ENCODE measurements at regions not wholly inside any gene's neighbourhood (a gene's known extent, or its start where the extent isn't known, plus 50 kb on each side); places are given as distances from the start of the nearest gene placed in this dataset.
A peak's percentile ranks its signal among the peaks of the same experiment; 100 is the strongest.

GRCh38 chrX:39175418-39176057 is 374.3 kb downstream of the MID1IP1 start:
- no peak for DNase-seq

DNA sequence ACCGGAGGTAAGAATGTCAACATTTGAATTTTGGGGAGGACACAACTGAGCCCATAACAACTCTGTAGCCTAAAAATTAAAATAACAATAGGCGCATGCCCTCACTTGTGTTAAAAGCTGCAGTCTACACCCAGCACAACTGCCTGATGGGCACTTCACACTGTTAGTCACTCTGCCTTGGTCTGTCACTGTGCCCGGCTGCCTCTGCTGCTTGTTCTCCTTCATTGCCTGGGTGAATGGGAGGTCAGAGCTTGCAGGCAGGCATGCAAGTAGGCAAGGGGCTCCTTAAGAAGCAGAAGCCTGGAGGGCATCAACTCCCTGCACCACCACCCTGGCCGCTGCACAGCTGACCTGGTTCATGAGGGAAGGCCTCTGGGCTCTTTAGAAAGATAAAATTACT is 374.8 kb downstream of the MID1IP1 start:
- no peak for DNase-seq

- no peak for DNase-seq
Measured at GRCh38 chrX:39189431-39189830, 388.2 kb downstream of the MID1IP1 start.

- DNase-seq: no peak
Measured at GRCh38 chrX:39194673-39195072, 393.4 kb downstream of the MID1IP1 start.

DNA sequence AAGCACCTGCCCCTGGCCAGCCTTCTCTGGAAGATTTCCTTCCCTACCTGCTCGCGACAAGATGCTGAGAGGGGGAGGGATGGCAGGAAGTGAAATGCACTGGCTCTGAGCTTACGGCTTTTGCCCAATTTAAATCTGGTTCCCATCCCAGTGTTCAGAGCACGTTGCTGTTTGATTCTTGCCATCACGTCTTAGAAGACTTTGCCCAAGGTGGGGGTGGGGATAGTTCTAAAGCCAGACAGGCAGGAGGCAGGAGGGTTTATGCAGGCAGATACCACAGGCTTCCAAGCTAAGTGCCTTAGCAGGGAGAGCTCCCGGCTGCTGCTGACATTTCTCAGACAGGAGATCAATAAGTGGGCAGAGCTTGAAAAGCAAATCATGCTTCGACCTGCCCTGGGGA is 393.9 kb downstream of the MID1IP1 start:
- DNase-seq: no peak

- peak; percentile 87 for DNase-seq
Measured at GRCh38 chrX:39196192-39197102, 395.2 kb downstream of the MID1IP1 start.

- no peak for DNase-seq
Measured at GRCh38 chrX:39199429-39199828, 398.2 kb downstream of the MID1IP1 start.

DNA sequence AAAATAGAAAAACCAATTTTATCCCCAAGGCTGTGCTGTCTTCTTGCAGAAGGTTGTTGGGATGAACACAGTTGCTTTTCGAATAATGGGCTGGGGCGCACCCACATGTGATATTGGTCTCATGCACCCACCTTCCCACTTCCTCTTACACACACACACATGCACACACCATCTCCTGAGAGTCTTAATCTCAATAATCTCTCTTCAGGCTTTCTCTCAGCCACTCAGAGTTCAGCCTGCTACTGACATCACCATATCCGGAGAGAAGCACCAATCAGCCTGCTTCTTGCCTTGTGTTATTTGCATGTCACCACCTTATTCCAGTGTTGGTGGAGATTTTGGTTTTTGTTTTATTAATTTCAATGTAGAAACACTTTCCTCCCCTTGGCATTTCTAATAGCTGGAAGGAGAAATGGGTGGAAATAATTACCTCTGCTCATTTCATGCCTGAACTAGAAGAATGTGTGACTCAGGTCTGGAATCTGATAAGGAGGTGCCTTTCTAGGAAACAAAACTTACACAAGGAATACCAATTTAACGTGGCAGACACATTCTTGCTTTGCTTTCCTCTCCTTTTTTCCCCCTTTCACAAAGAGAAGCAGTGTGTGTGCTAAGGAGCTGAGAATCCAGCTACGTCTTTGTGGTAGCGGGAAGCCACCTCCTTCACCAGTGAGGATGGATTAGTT is 400.2 kb downstream of the MID1IP1 start:
- DNase-seq: peak; percentile 16

GRCh38 chrX:39202641-39203040 is 401.4 kb downstream of the MID1IP1 start:
- no peak for DNase-seq

- DNase-seq: no peak
Measured at GRCh38 chrX:39203427-39203826, 402.2 kb downstream of the MID1IP1 start.

- DNase-seq: no peak
Measured at GRCh38 chrX:39204353-39204752, 403.1 kb downstream of the MID1IP1 start.

GRCh38 chrX:39204945-39205344 is 403.7 kb downstream of the MID1IP1 start:
- no peak for DNase-seq

DNA sequence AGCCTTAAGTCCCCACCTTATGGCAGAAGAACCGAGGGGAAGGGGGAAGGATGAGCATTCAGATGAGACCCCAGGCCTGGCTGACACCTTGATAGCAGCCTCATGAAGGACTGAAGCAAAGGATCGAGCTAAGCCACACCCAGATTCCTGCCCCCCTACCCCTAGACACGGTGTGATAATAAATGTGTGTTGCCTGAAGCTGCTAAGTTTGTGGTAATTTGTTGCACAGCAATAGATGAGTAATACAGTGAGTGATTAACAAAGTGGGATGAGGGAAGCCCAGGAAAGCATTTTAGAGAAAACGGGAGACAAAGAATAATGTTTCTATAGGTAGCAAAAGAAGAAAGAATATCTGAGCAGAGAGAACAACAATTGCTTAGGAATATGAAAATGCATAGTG is 404.2 kb downstream of the MID1IP1 start:
- peak; percentile 1 for DNase-seq

DNA sequence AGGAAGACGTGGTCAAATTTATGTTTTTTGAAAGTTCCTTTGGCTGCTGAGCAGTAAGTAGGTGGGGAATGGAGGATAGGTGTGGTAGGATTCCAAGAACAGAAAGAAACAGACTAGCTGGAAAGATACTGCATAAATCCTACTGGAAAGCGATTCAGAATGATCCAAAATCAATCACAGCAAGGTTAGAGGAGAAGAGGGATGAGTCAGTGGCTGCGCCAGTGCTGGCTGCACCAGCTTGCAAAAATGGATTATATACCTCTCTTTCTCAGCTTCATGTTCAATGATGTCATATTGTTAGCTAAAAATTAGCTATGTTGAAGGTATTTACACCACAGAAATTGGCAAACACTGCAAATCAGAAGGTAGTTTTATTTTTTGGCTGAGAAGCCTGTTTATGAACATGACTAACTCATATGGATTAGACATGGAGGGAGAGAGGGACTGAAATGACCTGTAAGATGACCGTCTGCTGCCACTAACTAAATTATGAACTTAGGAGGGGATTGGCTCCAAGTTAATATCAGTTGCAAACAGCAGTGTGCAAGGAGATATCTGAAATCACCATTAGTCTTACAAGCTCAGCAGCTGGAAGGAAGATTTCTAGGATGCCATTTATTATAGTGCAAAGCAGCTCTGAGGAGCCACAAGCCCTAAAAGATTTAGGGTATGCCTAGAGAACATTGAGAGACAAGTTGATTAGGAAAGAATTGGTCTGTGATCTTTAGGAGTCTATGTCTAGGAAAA is 405.3 kb downstream of the MID1IP1 start:
- DNase-seq: no peak

DNA sequence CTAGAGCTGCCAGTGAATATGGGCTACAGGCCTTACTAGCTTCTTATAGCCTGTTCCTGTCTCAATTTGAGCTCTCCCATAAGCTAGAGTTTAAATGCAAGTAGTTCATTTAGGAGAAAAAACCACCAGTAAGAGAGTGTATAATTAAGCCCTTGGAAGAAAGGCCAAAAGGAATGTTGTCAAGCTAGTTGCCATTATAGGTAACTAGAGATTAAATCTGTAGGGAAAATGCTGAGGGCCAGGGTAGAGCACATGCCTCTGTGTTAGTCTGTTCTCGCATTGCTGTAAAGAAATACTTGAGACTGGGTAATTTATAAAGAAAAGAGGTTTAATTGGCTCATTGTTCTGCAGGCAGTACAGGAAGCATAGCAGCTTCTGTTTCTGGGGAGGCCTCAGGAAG is 410.2 kb downstream of the MID1IP1 start:
- DNase-seq: no peak

- no peak for DNase-seq
Measured at GRCh38 chrX:39212456-39212855, 411.2 kb downstream of the MID1IP1 start.

- no peak for DNase-seq
Measured at GRCh38 chrX:39214387-39215126, 413.3 kb downstream of the MID1IP1 start.

DNA sequence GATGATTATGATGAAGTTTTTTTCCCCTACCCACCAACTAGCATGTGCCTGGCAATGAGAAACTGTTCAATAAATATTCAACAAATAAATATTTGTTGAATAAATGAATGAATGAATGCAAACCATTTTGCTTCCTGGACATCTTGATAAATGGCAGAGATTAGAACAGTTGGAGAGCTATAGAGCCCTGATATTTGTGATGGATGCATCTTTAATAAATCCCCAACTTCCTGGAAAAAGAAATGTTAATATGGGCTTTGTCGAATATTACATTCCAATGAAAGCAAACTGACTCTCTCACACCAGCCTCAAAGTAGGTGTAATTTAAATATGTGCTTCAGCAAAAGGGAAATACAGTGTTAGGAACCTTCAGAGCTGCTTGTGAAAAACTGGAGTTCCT is 419.7 kb downstream of the MID1IP1 start:
- DNase-seq: no peak

GRCh38 chrX:39222346-39223113 is 421.3 kb downstream of the MID1IP1 start:
- no peak for DNase-seq

GRCh38 chrX:39226251-39226650 is 425.0 kb downstream of the MID1IP1 start:
- no peak for DNase-seq

GRCh38 chrX:39227371-39227770 is 426.1 kb downstream of the MID1IP1 start:
- DNase-seq: no peak
